K562 (cell line): ENCODE measurements at regions not wholly inside any gene's neighbourhood (a gene's known extent, or its start where the extent isn't known, plus 50 kb on each side); places are given as distances from the start of the nearest gene placed in this dataset.

Experiments used
- CHD2 ChIP-seq: IDR thresholded peaks from 2 replicates; pipeline ENCODE4 v1.6.1; 2011; ENCODE audit warnings: low read depth, low read length
- NR4A1 ChIP-seq, 2 experiments: fragments of 250-450 bp in 1 of 2; fragments of 450-650 bp in 1 of 2; sonication (Bioruptor Pico) in 1 of 2; IDR thresholded peaks; 2 replicates each; pipeline versions ENCODE4 v1.4.0 to v1.6.1; 2016 to 2020; ENCODE audit warnings: mild to moderate bottlenecking in 2 of 2, missing compliant biosample characterization in 1 of 2, missing genetic modification characterization in 1 of 2, moderate library complexity in 1 of 2
- POLR2A ChIP-seq: fragments of 450-650 bp; conservative IDR thresholded peaks from 2 replicates; pipeline ENCODE4 v1.6.1; 2016
- SIN3B ChIP-seq: fragments of 450-650 bp; IDR thresholded peaks from 2 replicates; pipeline ENCODE4 v1.6.1; 2017; ENCODE audit warnings: low read depth, mild to moderate bottlenecking, moderate library complexity

GRCh38 chr1:93805027-93805610, 73.9 kb downstream of the DNTTIP2 start:
- TF ChIP-seq CHD2 (no peak), NR4A1 (CRISPR knock-in tag; IDR thresholded peaks at IDR 0.05) (no peak), NR4A1 (tag; IDR thresholded peaks at IDR 0.05) (no peak), POLR2A (no peak), SIN3B (no peak)
